HG03280 (cell line): ENCODE measurements at regions not wholly inside any gene's neighbourhood (a gene's known extent, or its start where the extent isn't known, plus 50 kb on each side); places are given as distances from the start of the nearest gene placed in this dataset.
"Not testable (repeated sequence)": the region's sequence is repeated elsewhere in the genome, so short reads cannot be mapped to it uniquely, and the experiment has no call there.

Experiments
- ATAC-seq: cut with Tn5 transposase; IDR thresholded peaks from one replicate; pipeline ENCODE4 v1.9.1; 2021; ENCODE audit warnings: mild to moderate bottlenecking, moderate library complexity; ENCODE audit not compliant: unreplicated experiment

DNA sequence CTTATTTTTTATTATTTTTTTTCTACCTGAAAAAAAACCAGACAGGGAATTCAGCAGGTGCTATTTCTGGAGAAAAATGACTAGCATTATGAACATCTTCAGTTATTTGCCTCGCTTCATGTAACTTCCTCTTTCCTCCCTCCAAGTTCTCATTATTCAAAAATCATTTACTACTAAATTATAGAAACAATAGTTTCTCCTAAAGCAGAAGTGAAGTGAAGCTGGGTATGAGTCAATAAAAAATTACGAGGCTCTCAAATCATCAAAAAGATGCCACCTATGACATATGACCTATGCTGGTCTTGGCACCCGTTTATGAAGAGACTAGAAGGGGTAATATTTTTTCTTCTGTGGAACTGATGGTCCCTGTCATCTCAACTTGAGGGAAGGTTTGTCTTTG lies 145.0 kb upstream of the AADAT start:
- no peak for ATAC-seq

DNA sequence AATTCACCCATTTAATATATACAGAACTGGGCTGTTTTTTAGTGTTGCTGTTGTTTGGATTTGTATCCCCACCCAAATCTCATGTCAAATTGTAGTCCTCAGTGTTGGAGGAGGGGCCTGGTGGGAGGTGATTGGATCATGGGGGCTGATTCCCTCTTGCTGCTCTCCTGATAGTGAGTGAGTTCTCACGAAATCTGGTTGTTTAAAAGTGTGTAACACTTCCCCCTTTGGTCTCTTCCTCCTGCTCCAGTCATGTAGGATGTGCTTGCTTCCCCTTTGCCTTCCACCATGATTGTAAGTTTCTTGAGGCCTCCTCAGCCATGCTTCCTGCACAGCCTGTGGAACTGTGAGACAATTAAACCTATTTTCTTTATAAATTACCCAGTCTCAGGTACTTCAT lies 141.6 kb upstream of the AADAT start:
- no peak for ATAC-seq

DNA sequence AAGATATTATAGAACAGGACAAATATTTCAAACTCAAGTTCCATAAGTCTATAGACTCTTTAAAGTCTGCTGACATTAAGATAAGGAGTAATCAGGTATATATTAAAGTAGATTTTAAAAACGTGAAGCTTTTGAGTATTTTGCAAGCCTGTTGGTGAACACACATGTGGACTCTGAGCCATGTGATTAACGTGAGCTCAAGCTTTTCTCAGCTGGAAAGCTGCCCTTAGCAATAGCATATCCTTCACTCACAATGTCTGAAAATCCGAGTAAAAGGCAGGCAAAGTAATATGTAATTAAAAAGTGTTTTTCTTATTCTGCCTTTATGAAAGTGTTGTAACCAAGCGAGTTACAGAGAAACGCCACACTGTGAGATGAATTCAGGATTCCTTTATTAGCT lies 140.5 kb upstream of the AADAT start:
- ATAC-seq: no peak

- no peak for ATAC-seq
These were observed 139.2 kb upstream of the AADAT start for GRCh38 chr4:170229006-170229405.

DNA sequence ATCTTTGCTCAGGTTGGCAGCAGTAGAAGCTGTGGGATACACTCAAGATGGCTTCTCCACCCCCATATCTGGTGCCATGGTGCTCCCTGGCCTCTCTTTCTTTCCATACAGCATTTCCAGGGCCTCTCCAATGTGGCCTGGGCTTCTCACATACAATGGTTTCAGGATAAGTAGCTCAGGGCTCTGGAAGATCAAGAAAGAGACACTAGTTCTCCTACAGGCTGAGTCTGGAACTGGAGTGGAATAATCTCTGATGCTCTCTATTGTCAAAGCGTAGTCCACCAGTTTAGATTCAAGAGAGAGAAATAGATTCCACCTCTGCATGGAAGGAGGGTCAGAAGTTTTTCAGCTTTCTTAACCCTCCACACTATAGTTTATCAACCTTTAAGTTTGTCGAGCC lies 138.2 kb upstream of the AADAT start:
- ATAC-seq: no peak

DNA sequence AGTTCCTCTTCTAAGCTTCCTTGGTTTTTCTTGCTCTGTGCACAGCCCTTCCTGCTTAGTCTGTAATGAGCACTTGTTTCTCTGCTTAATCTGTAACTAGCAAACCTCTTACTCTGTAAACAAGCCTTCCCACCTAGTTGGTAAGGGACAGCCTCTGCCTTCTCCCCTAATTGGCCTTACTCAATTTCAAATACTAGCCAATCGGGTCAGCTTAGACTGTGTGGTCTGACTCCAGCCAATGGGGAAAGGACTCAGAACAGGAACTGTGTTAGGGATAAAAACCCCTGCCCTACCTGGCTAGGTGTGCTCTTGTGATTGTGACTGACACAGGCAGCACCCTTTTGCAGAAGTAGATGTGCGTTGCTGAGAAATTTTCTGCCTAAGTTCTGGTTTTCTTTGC lies 136.5 kb upstream of the AADAT start:
- no peak for ATAC-seq

- no peak for ATAC-seq
These were observed 125.0 kb upstream of the AADAT start for GRCh38 chr4:170214731-170215130.

DNA sequence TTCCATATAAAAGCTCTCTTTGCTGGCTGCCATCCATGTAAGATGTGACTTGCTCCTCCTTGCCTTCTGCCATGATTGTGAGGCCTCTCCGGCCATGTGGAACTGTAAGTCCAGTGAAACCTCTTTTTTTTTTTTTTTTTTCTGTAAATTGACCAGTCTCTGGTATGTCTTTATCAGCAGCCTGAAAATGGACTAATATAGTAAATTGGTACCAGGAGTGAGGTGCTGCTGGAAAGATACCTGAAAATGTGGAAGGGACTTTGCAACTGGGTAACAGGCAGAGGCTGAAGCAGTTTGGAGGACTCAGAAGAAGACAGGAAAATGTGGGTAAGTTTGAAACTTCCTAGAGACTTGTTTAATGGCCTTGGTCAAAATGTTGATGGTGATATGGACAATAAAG lies 124.3 kb upstream of the AADAT start:
- ATAC-seq: no peak

DNA sequence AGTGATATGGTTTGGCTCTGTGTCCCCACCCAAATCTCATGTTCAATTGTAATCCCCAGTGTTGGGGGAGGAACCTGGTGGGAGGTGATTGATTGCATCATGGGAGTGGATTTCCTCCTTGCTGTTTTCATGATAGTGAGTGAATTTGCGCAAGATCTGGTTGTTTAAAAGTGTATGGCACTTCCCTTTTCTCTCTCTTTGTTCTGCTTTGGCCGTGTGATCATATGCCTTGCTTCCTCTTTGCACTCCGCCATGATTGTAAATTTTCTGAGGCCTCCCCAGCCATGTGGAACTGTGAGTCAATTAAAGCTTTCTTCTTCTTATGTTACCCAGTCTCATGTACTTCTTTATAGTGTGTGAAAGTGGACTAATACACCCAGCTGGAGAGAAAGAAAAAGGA lies 113.0 kb upstream of the AADAT start:
- ATAC-seq: no peak

- no peak for ATAC-seq
These were observed 109.0 kb upstream of the AADAT start for GRCh38 chr4:170198747-170199146.

GRCh38 chr4:170194794-170195193 lies 105.0 kb upstream of the AADAT start:
- not testable (repeated sequence) for ATAC-seq

GRCh38 chr4:170193496-170193895 lies 103.7 kb upstream of the AADAT start:
- ATAC-seq: no peak

- ATAC-seq: no peak
These were observed 100.5 kb upstream of the AADAT start for GRCh38 chr4:170190265-170190664.

DNA sequence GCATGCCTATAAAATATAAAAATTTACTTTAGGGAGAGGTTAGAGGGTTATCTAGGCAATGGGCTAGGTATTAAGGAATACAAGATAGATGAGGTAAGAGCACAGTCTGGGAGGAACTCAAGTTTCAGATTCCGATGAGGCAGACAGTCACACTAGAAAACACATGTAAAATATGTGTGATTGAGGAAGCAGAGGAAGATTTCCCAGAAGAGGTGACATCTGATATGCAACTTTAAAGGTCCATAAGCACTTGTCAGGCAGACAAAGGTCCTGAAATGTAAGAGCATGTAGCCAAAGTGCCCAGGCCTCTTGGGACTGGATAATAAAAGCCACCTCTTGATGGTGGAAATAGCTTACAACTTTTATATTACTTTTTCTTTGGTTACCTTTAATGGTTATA lies 81.1 kb upstream of the AADAT start:
- no peak for ATAC-seq

DNA sequence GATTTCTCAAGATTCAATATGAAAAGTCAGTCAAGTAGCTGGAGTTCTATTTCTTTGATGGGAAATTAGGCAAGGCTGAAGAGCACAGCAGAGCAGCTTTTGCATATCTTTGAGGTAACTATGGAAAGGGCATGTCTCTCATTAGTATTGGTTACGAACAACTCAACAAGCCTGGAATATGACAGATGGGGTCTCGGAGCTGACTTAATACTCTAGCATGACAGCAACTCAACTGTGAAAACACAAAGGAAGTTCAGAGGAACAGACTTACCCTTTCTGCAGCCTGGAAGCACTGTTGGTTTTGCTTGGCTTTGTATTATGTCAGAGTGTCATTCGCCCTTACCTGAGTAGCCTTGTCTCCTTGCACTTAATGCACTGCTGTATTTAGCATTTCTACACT lies 79.9 kb upstream of the AADAT start:
- no peak for ATAC-seq

GRCh38 chr4:170167678-170168077 lies 77.9 kb upstream of the AADAT start:
- ATAC-seq: no peak

DNA sequence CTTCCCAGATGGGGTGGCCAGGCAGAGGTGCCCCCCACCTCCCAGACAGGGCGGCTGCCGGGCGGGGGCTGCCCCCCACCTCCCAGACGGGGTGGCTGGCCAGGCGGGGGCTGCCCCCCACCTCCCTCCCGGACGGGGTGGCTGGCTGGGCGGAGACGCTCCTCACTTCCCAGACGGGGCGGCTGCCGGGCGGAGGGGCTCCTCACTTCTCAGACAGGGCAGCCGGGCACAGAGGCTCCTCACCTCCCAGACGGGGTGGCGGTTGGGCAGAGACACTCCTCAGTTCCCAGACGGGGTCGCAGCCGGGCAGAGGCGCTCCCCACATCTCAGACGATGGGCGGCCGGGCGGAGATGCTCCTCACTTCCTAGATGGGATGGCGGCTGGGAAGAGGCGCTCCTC lies 76.4 kb upstream of the AADAT start:
- not testable (repeated sequence) for ATAC-seq

DNA sequence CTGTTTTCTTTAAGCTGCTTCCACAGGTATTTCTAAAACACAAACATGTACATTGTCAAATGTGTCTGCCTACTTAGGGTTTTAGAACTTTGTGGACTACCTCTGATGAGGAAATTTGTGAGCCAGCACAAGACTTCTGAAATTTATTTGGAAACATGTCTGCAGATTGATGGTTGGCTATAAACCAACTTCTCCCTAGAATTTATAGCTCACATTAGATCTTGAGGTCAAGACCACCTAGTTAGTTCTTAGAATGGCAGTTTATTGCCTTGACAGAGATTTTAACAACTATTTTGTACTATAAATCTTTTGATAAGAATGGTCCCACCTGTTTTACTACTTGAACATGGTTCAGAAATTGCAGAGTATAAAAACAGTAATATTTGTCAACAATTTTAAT lies 72.7 kb upstream of the AADAT start:
- no peak for ATAC-seq

- ATAC-seq: no peak
These were observed 67.9 kb upstream of the AADAT start for GRCh38 chr4:170157670-170158069.

DNA sequence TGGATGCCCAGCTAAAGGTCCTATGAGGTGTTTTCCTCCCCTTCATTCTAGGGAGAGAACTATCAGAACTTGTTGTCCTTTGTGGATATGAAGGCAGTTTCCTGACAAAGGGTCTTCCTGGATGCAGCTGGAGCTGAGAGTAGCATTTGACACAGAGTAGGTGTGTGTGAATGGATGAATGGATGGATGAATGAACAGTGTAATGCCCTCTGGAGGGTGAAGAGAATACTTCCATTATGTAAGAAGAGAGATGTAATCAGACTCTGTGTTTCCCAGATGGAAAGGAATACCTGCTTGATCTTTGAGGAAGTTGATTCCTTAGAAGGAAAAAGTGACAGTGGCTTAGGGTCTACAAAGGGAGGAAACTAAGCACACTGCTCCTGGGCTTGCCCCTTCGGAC lies 55.4 kb upstream of the AADAT start:
- ATAC-seq: no peak

DNA sequence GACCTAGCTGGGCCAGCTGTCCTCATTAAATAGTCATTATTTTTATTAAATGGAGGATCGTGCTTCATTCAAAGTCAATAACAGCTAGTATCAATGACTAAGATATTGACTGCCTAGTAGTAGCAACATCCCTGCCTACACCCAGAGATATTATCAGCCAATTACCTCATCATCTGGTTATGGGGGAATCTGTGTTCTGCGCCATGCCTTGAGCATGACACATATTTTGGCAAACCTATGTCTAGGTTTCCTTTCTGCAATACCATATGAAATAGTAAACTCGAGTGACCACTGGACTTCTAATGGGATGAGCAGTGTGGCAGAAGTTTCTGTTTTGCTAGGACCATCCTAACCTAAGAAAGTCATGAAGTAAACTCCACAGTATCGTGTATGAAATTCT lies 50.0 kb upstream of the AADAT start:
- ATAC-seq: no peak
